ENCODE measurements at regions not wholly inside any gene's neighbourhood (a gene's known extent, or its start where the extent isn't known, plus 50 kb on each side); places are given as distances from the start of the nearest gene placed in this dataset.

- no peak for TF ChIP-seq CTCF (IDR thresholded peaks at IDR 0.05)
- no peak for TF ChIP-seq POLR2A (IDR thresholded peaks at IDR 0.05)
- no peak for TF ChIP-seq POLR2AphosphoS5 (IDR thresholded peaks at IDR 0.05)
These were observed 87.0 kb upstream of the ADGRF1 start for GRCh38 chr6:47129129-47129528.
